K562 (cell line): ENCODE measurements at regions not wholly inside any gene's neighbourhood (a gene's known extent, or its start where the extent isn't known, plus 50 kb on each side); places are given as distances from the start of the nearest gene placed in this dataset.

Source experiments
- PHF20 ChIP-seq: fragments of 450-650 bp; IDR thresholded peaks from 2 replicates; pipeline ENCODE4 v1.6.1; 2018; ENCODE audit not compliant: partially characterized antibody
- SMARCB1 ChIP-seq: IDR thresholded peaks from 2 replicates; pipeline ENCODE4 v1.6.1; 2011; ENCODE audit warnings: improper control_type of control experiment, low read depth; ENCODE audit not compliant: insufficient read length
- ZC3H8 ChIP-seq: fragments of 450-650 bp; IDR thresholded peaks from 2 replicates; pipeline ENCODE4 v1.6.1; 2017
- TF ChIP-seq, protein P1 (sequence below): sonication (generic); formaldehyde crosslinking; IDR thresholded peaks from 2 replicates; pipeline ENCODE4 v1.8.0; 2023; ENCODE audit warnings: missing genetic modification reagents, mild to moderate bottlenecking, borderline replicate concordance
- TF ChIP-seq, protein P2 (sequence below): fragments of 250-450 bp; sonication (Bioruptor Pico); IDR thresholded peaks from 2 replicates; pipeline ENCODE4 v1.8.0; 2022; ENCODE audit warnings: moderate library complexity, mild to moderate bottlenecking, inconsistent platforms
- TF ChIP-seq, protein P3 (sequence below): fragments of 450-650 bp; IDR thresholded peaks from 2 replicates; pipeline ENCODE4 v1.6.1; 2016; ENCODE audit warnings: mild to moderate bottlenecking, moderate library complexity

DNA sequence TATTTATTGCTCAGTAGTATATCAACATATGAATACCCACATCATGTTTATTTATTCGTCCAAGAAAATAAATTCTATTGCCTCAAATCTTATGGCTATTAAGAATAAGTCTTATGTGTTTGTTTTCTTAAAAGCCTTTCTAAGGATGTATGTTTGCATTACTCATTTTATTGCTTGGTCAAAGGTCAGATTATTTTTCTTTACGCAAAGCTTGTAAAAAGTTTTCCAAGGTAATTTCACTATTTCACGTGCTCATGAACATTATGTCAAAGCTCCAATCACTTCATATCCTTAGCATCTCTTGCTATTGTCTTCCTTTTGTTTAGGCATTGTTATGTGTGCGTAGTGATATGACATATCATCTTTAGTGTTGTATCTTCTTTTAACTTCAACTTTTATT lies 258.5 kb upstream of the FSTL5 start (continued):
- TF ChIP-seq PHF20 (no peak), SMARCB1 (no peak), ZC3H8 (no peak)
- TF ChIP-seq, protein P1, sequence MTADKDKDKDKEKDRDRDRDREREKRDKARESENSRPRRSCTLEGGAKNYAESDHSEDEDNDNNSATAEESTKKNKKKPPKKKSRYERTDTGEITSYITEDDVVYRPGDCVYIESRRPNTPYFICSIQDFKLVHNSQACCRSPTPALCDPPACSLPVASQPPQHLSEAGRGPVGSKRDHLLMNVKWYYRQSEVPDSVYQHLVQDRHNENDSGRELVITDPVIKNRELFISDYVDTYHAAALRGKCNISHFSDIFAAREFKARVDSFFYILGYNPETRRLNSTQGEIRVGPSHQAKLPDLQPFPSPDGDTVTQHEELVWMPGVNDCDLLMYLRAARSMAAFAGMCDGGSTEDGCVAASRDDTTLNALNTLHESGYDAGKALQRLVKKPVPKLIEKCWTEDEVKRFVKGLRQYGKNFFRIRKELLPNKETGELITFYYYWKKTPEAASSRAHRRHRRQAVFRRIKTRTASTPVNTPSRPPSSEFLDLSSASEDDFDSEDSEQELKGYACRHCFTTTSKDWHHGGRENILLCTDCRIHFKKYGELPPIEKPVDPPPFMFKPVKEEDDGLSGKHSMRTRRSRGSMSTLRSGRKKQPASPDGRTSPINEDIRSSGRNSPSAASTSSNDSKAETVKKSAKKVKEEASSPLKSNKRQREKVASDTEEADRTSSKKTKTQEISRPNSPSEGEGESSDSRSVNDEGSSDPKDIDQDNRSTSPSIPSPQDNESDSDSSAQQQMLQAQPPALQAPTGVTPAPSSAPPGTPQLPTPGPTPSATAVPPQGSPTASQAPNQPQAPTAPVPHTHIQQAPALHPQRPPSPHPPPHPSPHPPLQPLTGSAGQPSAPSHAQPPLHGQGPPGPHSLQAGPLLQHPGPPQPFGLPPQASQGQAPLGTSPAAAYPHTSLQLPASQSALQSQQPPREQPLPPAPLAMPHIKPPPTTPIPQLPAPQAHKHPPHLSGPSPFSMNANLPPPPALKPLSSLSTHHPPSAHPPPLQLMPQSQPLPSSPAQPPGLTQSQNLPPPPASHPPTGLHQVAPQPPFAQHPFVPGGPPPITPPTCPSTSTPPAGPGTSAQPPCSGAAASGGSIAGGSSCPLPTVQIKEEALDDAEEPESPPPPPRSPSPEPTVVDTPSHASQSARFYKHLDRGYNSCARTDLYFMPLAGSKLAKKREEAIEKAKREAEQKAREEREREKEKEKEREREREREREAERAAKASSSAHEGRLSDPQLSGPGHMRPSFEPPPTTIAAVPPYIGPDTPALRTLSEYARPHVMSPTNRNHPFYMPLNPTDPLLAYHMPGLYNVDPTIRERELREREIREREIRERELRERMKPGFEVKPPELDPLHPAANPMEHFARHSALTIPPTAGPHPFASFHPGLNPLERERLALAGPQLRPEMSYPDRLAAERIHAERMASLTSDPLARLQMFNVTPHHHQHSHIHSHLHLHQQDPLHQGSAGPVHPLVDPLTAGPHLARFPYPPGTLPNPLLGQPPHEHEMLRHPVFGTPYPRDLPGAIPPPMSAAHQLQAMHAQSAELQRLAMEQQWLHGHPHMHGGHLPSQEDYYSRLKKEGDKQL (CRISPR knock-in tag), result no peak
- TF ChIP-seq, protein P2, sequence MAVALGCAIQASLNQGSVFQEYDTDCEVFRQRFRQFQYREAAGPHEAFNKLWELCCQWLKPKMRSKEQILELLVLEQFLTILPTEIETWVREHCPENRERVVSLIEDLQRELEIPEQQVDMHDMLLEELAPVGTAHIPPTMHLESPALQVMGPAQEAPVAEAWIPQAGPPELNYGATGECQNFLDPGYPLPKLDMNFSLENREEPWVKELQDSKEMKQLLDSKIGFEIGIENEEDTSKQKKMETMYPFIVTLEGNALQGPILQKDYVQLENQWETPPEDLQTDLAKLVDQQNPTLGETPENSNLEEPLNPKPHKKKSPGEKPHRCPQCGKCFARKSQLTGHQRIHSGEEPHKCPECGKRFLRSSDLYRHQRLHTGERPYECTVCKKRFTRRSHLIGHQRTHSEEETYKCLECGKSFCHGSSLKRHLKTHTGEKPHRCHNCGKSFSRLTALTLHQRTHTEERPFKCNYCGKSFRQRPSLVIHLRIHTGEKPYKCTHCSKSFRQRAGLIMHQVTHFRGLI (CRISPR knock-in tag), result no peak
- TF ChIP-seq, protein P3, sequence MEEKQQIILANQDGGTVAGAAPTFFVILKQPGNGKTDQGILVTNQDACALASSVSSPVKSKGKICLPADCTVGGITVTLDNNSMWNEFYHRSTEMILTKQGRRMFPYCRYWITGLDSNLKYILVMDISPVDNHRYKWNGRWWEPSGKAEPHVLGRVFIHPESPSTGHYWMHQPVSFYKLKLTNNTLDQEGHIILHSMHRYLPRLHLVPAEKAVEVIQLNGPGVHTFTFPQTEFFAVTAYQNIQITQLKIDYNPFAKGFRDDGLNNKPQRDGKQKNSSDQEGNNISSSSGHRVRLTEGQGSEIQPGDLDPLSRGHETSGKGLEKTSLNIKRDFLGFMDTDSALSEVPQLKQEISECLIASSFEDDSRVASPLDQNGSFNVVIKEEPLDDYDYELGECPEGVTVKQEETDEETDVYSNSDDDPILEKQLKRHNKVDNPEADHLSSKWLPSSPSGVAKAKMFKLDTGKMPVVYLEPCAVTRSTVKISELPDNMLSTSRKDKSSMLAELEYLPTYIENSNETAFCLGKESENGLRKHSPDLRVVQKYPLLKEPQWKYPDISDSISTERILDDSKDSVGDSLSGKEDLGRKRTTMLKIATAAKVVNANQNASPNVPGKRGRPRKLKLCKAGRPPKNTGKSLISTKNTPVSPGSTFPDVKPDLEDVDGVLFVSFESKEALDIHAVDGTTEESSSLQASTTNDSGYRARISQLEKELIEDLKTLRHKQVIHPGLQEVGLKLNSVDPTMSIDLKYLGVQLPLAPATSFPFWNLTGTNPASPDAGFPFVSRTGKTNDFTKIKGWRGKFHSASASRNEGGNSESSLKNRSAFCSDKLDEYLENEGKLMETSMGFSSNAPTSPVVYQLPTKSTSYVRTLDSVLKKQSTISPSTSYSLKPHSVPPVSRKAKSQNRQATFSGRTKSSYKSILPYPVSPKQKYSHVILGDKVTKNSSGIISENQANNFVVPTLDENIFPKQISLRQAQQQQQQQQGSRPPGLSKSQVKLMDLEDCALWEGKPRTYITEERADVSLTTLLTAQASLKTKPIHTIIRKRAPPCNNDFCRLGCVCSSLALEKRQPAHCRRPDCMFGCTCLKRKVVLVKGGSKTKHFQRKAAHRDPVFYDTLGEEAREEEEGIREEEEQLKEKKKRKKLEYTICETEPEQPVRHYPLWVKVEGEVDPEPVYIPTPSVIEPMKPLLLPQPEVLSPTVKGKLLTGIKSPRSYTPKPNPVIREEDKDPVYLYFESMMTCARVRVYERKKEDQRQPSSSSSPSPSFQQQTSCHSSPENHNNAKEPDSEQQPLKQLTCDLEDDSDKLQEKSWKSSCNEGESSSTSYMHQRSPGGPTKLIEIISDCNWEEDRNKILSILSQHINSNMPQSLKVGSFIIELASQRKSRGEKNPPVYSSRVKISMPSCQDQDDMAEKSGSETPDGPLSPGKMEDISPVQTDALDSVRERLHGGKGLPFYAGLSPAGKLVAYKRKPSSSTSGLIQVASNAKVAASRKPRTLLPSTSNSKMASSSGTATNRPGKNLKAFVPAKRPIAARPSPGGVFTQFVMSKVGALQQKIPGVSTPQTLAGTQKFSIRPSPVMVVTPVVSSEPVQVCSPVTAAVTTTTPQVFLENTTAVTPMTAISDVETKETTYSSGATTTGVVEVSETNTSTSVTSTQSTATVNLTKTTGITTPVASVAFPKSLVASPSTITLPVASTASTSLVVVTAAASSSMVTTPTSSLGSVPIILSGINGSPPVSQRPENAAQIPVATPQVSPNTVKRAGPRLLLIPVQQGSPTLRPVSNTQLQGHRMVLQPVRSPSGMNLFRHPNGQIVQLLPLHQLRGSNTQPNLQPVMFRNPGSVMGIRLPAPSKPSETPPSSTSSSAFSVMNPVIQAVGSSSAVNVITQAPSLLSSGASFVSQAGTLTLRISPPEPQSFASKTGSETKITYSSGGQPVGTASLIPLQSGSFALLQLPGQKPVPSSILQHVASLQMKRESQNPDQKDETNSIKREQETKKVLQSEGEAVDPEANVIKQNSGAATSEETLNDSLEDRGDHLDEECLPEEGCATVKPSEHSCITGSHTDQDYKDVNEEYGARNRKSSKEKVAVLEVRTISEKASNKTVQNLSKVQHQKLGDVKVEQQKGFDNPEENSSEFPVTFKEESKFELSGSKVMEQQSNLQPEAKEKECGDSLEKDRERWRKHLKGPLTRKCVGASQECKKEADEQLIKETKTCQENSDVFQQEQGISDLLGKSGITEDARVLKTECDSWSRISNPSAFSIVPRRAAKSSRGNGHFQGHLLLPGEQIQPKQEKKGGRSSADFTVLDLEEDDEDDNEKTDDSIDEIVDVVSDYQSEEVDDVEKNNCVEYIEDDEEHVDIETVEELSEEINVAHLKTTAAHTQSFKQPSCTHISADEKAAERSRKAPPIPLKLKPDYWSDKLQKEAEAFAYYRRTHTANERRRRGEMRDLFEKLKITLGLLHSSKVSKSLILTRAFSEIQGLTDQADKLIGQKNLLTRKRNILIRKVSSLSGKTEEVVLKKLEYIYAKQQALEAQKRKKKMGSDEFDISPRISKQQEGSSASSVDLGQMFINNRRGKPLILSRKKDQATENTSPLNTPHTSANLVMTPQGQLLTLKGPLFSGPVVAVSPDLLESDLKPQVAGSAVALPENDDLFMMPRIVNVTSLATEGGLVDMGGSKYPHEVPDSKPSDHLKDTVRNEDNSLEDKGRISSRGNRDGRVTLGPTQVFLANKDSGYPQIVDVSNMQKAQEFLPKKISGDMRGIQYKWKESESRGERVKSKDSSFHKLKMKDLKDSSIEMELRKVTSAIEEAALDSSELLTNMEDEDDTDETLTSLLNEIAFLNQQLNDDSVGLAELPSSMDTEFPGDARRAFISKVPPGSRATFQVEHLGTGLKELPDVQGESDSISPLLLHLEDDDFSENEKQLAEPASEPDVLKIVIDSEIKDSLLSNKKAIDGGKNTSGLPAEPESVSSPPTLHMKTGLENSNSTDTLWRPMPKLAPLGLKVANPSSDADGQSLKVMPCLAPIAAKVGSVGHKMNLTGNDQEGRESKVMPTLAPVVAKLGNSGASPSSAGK, result no peak
